Colon (tissue), 2 donors: ENCODE measurements at regions not wholly inside any gene's neighbourhood (a gene's known extent, or its start where the extent isn't known, plus 50 kb on each side); places are given as distances from the start of the nearest gene placed in this dataset.
"Not testable (repeated sequence)": the region's sequence is repeated elsewhere in the genome, so short reads cannot be mapped to it uniquely, and the experiment has no call there.

Source experiments
- FAIRE-seq: peaks from 2 replicates; lab custom pipeline; 2012; peaks lifted over from hg19 to GRCh38; lab: Jason Lieb, UNC
- donor health status: control.
- donor health status: control.

GRCh38 chr22:23500508-23501260 lies 79.4 kb downstream of the IGLL1 start:
- no peak for FAIRE-seq

GRCh38 chr22:23499845-23500500 lies 80.1 kb downstream of the IGLL1 start:
- FAIRE-seq = no peak

GRCh38 chr22:23498811-23499798 lies 81.0 kb downstream of the IGLL1 start:
- FAIRE-seq = no peak

- not testable (repeated sequence) for FAIRE-seq
Measured at GRCh38 chr22:23497889-23498288, 82.2 kb downstream of the IGLL1 start.

- no peak for FAIRE-seq
Measured at GRCh38 chr22:23497016-23497885, 82.8 kb downstream of the IGLL1 start.

- no peak for FAIRE-seq
Measured at GRCh38 chr22:23496445-23496833, 83.7 kb downstream of the IGLL1 start.

- no peak for FAIRE-seq
Measured at GRCh38 chr22:23495614-23496444, 84.3 kb downstream of the IGLL1 start.

- no peak for FAIRE-seq
Measured at GRCh38 chr22:23494930-23495266, 85.2 kb downstream of the IGLL1 start.

- peak; percentile 99 for FAIRE-seq
Measured at GRCh38 chr22:23485490-23485889, 94.6 kb downstream of the IGLL1 start.

- FAIRE-seq = no peak
Measured at GRCh38 chr22:23484651-23485050, 95.4 kb downstream of the IGLL1 start.

- no peak for FAIRE-seq
Measured at GRCh38 chr22:23481369-23481768, 98.7 kb downstream of the IGLL1 start.

- no peak for FAIRE-seq
Measured at GRCh38 chr22:23478175-23478574, 101.9 kb downstream of the IGLL1 start.

GRCh38 chr22:23474531-23474930 lies 105.6 kb downstream of the IGLL1 start:
- not testable (repeated sequence) for FAIRE-seq

- FAIRE-seq = no peak
Measured at GRCh38 chr22:23473901-23474300, 106.2 kb downstream of the IGLL1 start.

- not testable (repeated sequence) for FAIRE-seq
Measured at GRCh38 chr22:23472376-23472775, 107.7 kb downstream of the IGLL1 start.

- no peak for FAIRE-seq
Measured at GRCh38 chr22:23471698-23472097, 108.4 kb downstream of the IGLL1 start.

GRCh38 chr22:23470811-23471389 lies 109.2 kb downstream of the IGLL1 start:
- FAIRE-seq = no peak

GRCh38 chr22:23467721-23468294 lies 112.3 kb downstream of the IGLL1 start:
- no peak for FAIRE-seq

- FAIRE-seq = no peak
Measured at GRCh38 chr22:23466351-23466750, 113.7 kb downstream of the IGLL1 start.

- FAIRE-seq = not testable (repeated sequence)
Measured at GRCh38 chr22:23464796-23465195, 115.3 kb downstream of the IGLL1 start.
